ENCODE measurements at regions not wholly inside any gene's neighbourhood (a gene's known extent, or its start where the extent isn't known, plus 50 kb on each side); places are given as distances from the start of the nearest gene placed in this dataset.

DNA sequence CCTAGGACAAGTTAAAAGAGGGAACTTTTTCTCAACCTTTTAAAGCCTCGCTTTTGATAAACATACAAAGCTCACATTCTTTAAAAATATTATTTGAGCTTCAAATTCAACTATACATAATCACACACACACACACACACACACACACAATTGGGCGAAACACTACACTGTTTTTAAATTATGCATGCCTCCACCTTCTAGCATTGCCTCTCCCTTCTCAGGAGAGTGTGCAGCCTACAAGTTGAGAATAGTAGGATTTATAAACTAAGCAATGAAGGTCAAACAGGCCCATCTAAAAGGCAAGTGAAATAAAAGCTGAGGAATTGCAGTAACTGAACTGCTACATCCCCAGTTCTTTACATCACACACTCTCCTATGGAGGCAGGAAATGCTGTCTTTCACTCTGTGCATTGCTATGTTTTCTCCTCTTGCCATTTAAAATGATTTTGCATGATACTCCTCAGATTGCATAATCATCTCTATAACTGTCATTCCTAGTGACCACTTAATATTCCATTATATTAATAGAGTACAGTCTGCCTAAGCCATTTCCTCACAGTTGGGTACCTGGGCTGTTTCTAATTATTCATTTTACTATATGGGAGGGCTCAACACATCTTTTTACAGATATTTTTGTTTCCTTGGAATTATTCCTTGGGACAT is 92.5 kb upstream of the KCNE2 start:
- no peak for DNase-seq
- intact Hi-C loops (cut with DNase I; ENCODE audit: low total_unique reads) = no loop called here
- H3K4me1 ChIP-seq = no peaks in the 10 kb centered on the region
- no peaks in the 10 kb centered on the region for H3K9me3 ChIP-seq
- no peaks in the 10 kb centered on the region for H3K36me3 ChIP-seq
- no peak for TF ChIP-seq POLR2A (IDR thresholded peaks at IDR 0.05)
- TF ChIP-seq, protein P1, sequence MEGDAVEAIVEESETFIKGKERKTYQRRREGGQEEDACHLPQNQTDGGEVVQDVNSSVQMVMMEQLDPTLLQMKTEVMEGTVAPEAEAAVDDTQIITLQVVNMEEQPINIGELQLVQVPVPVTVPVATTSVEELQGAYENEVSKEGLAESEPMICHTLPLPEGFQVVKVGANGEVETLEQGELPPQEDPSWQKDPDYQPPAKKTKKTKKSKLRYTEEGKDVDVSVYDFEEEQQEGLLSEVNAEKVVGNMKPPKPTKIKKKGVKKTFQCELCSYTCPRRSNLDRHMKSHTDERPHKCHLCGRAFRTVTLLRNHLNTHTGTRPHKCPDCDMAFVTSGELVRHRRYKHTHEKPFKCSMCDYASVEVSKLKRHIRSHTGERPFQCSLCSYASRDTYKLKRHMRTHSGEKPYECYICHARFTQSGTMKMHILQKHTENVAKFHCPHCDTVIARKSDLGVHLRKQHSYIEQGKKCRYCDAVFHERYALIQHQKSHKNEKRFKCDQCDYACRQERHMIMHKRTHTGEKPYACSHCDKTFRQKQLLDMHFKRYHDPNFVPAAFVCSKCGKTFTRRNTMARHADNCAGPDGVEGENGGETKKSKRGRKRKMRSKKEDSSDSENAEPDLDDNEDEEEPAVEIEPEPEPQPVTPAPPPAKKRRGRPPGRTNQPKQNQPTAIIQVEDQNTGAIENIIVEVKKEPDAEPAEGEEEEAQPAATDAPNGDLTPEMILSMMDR (IDR thresholded peaks at IDR 0.05) = no peak
- no peak overlapping the region for H3K27ac ChIP-seq
- H3K4me3 ChIP-seq = no peak overlapping the region
- H3K27me3 ChIP-seq = no peaks in the 10 kb centered on the region

DNA sequence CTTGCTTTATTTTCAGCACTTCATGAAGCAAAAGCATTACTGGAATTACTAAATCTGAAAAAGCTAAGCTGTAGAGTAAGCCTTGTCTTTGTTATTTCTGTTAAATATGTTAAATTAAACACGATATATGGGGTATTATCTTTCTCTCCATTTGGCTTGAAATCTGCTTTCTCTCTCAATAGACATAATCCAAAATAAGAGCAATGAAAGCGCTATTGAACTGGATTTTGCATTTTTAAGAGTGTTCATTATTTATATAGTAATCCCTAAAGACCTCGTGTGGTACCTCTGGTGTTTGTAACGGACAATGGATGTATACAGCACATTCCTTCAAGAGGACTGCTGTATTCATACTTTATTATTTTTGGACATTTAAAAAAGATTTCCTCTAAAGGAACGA is 91.5 kb upstream of the KCNE2 start:
- Histone ChIP-seq H3K27ac (no peak overlapping the region), H3K4me1 (no peaks in the 10 kb centered on the region), H3K27me3 (no peaks in the 10 kb centered on the region), H3K4me3 (no peak overlapping the region), H3K36me3 (no peaks in the 10 kb centered on the region), H3K9me3 (no peaks in the 10 kb centered on the region)
- DNase-seq = no peak
- TF ChIP-seq, protein P1 (IDR thresholded peaks at IDR 0.05) = no peak
- no peak for TF ChIP-seq POLR2A (IDR thresholded peaks at IDR 0.05)
- intact Hi-C loops (cut with DNase I; ENCODE audit: low total_unique reads) = no loop called here

DNA sequence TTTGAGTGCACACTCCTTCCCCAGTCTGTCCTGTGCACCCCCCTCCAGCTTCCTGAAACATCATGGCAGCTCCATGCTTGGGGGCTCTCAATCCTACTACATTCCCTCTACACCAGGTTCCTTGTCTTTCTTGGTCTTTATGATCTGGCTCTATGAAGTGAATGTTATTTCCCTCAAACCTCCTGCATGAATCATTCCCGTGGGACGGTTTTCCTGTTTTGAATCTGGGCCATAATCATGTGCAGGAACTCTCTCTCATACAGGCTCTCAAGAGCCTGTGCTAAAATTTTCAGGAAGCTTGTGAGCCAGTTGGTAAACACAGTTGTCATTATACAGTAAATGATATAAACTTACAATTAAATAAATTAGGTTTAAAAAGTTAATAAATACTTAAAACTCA is 89.8 kb upstream of the KCNE2 start:
- Histone ChIP-seq H3K27me3 (no peaks in the 10 kb centered on the region), H3K36me3 (no peaks in the 10 kb centered on the region), H3K9me3 (no peaks in the 10 kb centered on the region), H3K4me3 (no peak overlapping the region), H3K27ac (no peak overlapping the region), H3K4me1 (no peaks in the 10 kb centered on the region)
- TF ChIP-seq, protein P1 (IDR thresholded peaks at IDR 0.05) = no peak
- TF ChIP-seq POLR2A (IDR thresholded peaks at IDR 0.05) = no peak
- no peak for DNase-seq
- intact Hi-C loops (cut with DNase I; ENCODE audit: low total_unique reads) = no loop called here

DNA sequence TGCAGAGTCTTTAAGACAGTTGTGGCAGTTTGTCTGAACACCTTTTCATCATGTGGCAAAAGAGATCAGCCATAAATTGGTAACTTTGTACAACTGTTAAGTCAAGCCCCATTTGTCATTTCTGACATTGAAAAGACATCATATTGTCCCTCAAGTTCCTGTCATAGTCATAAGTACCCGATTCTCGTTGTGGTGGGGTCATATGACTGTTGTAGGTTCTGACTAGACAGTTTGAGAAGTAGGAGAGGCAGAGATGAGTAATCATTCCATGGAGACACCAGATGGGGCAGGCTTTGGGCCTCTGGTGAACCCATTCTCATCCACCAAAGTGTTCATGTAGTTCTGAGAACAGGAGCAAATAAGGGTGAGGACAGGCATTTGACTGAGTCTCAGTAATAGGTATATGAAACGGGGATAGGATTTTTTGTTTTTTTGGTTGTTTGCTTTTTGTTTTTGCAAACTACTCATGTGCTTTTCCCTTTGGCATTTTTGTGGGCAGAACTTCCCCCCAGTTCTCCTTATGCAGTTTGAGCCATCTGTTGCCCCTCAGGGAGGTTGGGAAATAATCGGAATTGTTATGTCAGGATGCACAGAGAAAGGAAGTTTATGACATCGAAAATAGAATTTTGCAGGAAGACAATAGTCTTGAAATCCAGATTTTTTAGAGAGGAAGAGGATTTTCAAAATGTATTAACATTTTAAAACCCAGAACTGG is 86.9 kb upstream of the KCNE2 start:
- intact Hi-C loops (cut with DNase I; ENCODE audit: low total_unique reads) = no loop called here
- peaks cover 0 to 3% of the 10 kb centered on the region in 2 donors for H3K4me1 ChIP-seq
- no peak overlapping the region for H3K27ac ChIP-seq
- TF ChIP-seq POLR2A (IDR thresholded peaks at IDR 0.05) = no peak
- TF ChIP-seq, protein P1 (IDR thresholded peaks at IDR 0.05) = no peak
- H3K4me3 ChIP-seq = no peak overlapping the region
- no peaks in the 10 kb centered on the region for H3K27me3 ChIP-seq
- no peak for DNase-seq
- H3K36me3 ChIP-seq = no peaks in the 10 kb centered on the region
- no peaks in the 10 kb centered on the region for H3K9me3 ChIP-seq

DNA sequence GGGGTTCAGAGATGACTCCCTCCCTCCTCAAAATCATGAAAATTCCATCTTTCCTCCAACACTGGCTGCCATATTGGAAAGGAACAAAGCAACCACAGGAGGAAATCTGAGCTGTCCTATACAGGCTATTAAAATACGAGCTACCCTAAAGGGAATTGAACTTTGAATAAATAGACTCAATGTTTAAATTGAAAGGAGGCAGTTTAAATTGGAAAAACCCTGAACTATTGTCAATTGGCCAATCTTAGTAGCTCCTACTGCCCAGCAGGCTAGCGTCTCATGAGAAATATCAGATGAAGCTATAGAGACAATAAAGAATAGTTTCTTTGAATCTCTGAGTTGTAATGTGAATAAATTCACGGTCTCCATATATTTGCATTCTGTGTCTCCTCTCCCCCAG is 85.4 kb upstream of the KCNE2 start:
- no peak for TF ChIP-seq POLR2A (IDR thresholded peaks at IDR 0.05)
- TF ChIP-seq, protein P1 (IDR thresholded peaks at IDR 0.05) = no peak
- DNase-seq = no peak
- intact Hi-C loops (cut with DNase I; ENCODE audit: low total_unique reads) = no loop called here

More for the DNA sequence above, 85.4 kb upstream of the KCNE2 start:
- no peaks in the 10 kb centered on the region for H3K27me3 ChIP-seq
- peaks cover 0 to 3% of the 10 kb centered on the region in 2 donors for H3K4me1 ChIP-seq
- H3K27ac ChIP-seq = no peak overlapping the region
- no peaks in the 10 kb centered on the region for H3K36me3 ChIP-seq
- H3K4me3 ChIP-seq = no peak overlapping the region
- no peaks in the 10 kb centered on the region for H3K9me3 ChIP-seq

Data from uterus (tissue), 3 donors.